Renal pelvis (tissue), 1 donor: ENCODE measurements at regions not wholly inside any gene's neighbourhood (a gene's known extent, or its start where the extent isn't known, plus 50 kb on each side); places are given as distances from the start of the nearest gene placed in this dataset.
"Not testable (repeated sequence)": the region's sequence is repeated elsewhere in the genome, so short reads cannot be mapped to it uniquely, and the experiment has no call there.

Experiments
- DNase-seq: peaks from one replicate; pipeline ENCODE4 v3.0.0-alpha.2; 2013

- DNase-seq, result no peak
These were observed 163.6 kb upstream of the NDN start for GRCh38 chr15:23850666-23851065.

- DNase-seq, result no peak
These were observed 164.8 kb upstream of the NDN start for GRCh38 chr15:23851921-23852320.

GRCh38 chr15:23853286-23853685 is 166.2 kb upstream of the NDN start:
- DNase-seq, result no peak

- DNase-seq, result no peak
These were observed 167.3 kb upstream of the NDN start for GRCh38 chr15:23854203-23854911.

- DNase-seq, result no peak
These were observed 168.0 kb upstream of the NDN start for GRCh38 chr15:23854912-23855659.

- DNase-seq, result no peak
These were observed 168.8 kb upstream of the NDN start for GRCh38 chr15:23855947-23856346.

GRCh38 chr15:23857028-23857641 is 170.0 kb upstream of the NDN start:
- peak; percentile 50 for DNase-seq

GRCh38 chr15:23859008-23859407 is 171.9 kb upstream of the NDN start:
- no peak for DNase-seq

GRCh38 chr15:23860290-23861245 is 173.5 kb upstream of the NDN start:
- DNase-seq, result peak; percentile 65

- DNase-seq, result no peak
These were observed 179.7 kb upstream of the NDN start for GRCh38 chr15:23866832-23867231.

- peak; percentile 49 for DNase-seq
These were observed 182.3 kb upstream of the NDN start for GRCh38 chr15:23869396-23869795.

GRCh38 chr15:23873613-23874012 is 186.5 kb upstream of the NDN start:
- not testable (repeated sequence) for DNase-seq

- DNase-seq, result no peak
These were observed 190.7 kb upstream of the NDN start for GRCh38 chr15:23877502-23878412.

- no peak for DNase-seq
These were observed 194.2 kb upstream of the NDN start for GRCh38 chr15:23881291-23881690.

GRCh38 chr15:23890218-23890617 is 203.1 kb upstream of the NDN start:
- DNase-seq, result no peak

- DNase-seq, result no peak
These were observed 210.0 kb upstream of the NDN start for GRCh38 chr15:23897091-23897490.

- no peak for DNase-seq
These were observed 210.4 kb upstream of the NDN start for GRCh38 chr15:23897531-23897930.

- DNase-seq, result no peak
These were observed 222.9 kb upstream of the NDN start for GRCh38 chr15:23910030-23910429.

GRCh38 chr15:23912191-23912590 is 225.1 kb upstream of the NDN start:
- peak; percentile 14 for DNase-seq

- no peak for DNase-seq
These were observed 226.0 kb upstream of the NDN start for GRCh38 chr15:23913081-23913480.

- no peak for DNase-seq
These were observed 226.5 kb upstream of the NDN start for GRCh38 chr15:23913635-23914034.
